Right atrium auricular region (tissue), 2 donors: ENCODE measurements at regions not wholly inside any gene's neighbourhood (a gene's known extent, or its start where the extent isn't known, plus 50 kb on each side); places are given as distances from the start of the nearest gene placed in this dataset.

Source experiments
- DNase-seq: peaks from one replicate; pipeline ENCODE4 v3.0.0-alpha.2; 2019; ENCODE audit warnings: low spot score
- H3K27ac ChIP-seq, 2 donors: fragments of 200-600 bp; sonication (generic); 1 replicate in 1 of 2; 2 replicates in 1 of 2; pipeline ENCODE4 v1.5.1; 2016 to 2019
- H3K27me3 ChIP-seq, 2 donors: fragments of 200-600 bp; sonication (generic); one replicate each; pipeline versions ENCODE4 v1.5.1 to v1.6.0; 2017 to 2019
- H3K36me3 ChIP-seq: fragments of 200-600 bp; sonication (generic); one replicate; pipeline ENCODE4 v1.5.1; 2016
- H3K4me1 ChIP-seq, 2 donors: fragments of 200-600 bp; sonication (generic); one replicate each; pipeline versions ENCODE4 v1.5.1 to v1.6.0; 2017 to 2019
- H3K4me3 ChIP-seq, 2 donors: fragments of 200-600 bp; sonication (generic); 1 replicate in 1 of 2; 2 replicates in 1 of 2; pipeline ENCODE4 v1.5.1; 2017 to 2019; ENCODE audit warnings: mild to moderate bottlenecking in 1 of 2, moderate library complexity in 1 of 2
- H3K9me3 ChIP-seq, 2 donors: fragments of 200-600 bp; sonication (generic); one replicate each; pipeline ENCODE4 v1.5.1; 2019
- CTCF ChIP-seq, 2 donors: fragments of 200-600 bp; sonication (generic); IDR thresholded peaks; one replicate each; pipeline ENCODE4 v1.5.1; 2019; ENCODE audit warnings: antibody characterized with exemption in 2 of 2

- Histone ChIP-seq H3K9me3 (no peaks in the 10 kb centered on the region), H3K27me3 (no peaks in the 10 kb centered on the region), H3K27ac (no peak overlapping the region), H3K4me1 (no peaks in the 10 kb centered on the region), H3K4me3 (no peak overlapping the region), H3K36me3 (no peaks in the 10 kb centered on the region)
- no peak for TF ChIP-seq CTCF (IDR thresholded peaks at IDR 0.05)
- DNase-seq, result no peak
Measured at GRCh38 chrX:25527596-25527995, 511.8 kb upstream of the ARX start.

DNA sequence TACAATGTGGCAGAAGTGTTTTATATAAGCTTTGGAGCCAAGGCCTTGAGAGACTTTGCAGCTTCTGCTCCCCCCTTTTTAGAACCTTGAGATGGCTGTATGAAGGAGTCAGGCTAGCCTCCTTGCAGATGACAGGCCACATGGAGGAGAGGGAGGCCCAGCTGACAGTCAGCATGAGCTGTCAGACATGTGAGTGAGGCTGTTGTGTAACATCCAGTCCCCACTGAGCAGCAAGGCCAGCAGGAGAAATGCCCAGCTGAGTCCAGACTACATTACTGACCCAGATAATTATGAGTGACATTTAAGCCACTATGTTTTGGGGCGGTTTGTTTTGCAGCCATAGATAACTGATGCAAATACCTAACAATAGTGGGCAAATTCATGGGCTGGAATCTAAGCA lies 515.3 kb upstream of the ARX start:
- no peak for DNase-seq
- no peak for TF ChIP-seq CTCF (IDR thresholded peaks at IDR 0.05)
- Histone ChIP-seq H3K4me3 (no peak overlapping the region), H3K27me3 (no peaks in the 10 kb centered on the region), H3K36me3 (no peaks in the 10 kb centered on the region), H3K9me3 (no peaks in the 10 kb centered on the region), H3K27ac (no peak overlapping the region), H3K4me1 (no peaks in the 10 kb centered on the region)

- Histone ChIP-seq H3K4me1 (no peaks in the 10 kb centered on the region), H3K9me3 (no peaks in the 10 kb centered on the region), H3K27me3 (no peaks in the 10 kb centered on the region), H3K36me3 (no peaks in the 10 kb centered on the region), H3K4me3 (no peak overlapping the region), H3K27ac (no peak overlapping the region)
- TF ChIP-seq CTCF (IDR thresholded peaks at IDR 0.05), result no peak
- DNase-seq, result no peak
Measured at GRCh38 chrX:25534091-25534490, 518.3 kb upstream of the ARX start.

DNA sequence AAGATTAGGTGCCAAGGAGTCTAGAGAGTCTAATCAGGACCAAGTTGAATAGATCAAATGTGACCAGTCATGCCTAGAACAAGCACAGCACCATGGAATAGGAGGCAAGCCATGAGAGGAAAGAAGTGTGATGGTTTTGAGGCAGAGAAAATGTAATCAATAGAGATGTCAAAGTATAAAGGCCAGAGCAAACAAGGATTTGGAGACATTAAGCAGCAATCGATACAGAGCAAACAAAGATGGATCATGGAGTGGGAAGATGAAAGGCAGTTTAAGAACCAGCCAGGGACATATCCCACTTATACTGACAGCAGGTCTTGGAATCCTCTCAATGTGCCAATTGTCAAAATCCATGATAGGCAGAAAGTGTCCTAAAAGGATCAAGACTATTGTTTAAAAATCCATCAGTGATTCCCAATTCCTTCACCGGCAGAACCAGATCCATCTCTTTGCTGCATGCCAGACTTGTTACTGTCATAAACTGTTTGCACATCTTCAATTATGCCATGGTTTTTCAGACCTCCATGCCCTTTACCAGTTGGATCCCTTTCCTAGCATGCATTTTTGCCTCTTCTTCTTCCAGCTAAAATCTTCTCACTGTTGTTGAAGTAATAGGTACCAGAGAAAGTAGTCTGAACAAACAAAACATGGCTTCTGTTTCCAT lies 520.7 kb upstream of the ARX start:
- no peaks in the 10 kb centered on the region for H3K27me3 ChIP-seq
- H3K27ac ChIP-seq, result no peak overlapping the region
- no peaks in the 10 kb centered on the region for H3K4me1 ChIP-seq
- H3K4me3 ChIP-seq, result no peak overlapping the region
- no peaks in the 10 kb centered on the region for H3K9me3 ChIP-seq
- H3K36me3 ChIP-seq, result no peaks in the 10 kb centered on the region
- DNase-seq, result no peak
- TF ChIP-seq CTCF (IDR thresholded peaks at IDR 0.05), result no peak

GRCh38 chrX:25537699-25538098 lies 521.9 kb upstream of the ARX start:
- Histone ChIP-seq H3K36me3 (no peaks in the 10 kb centered on the region), H3K9me3 (no peaks in the 10 kb centered on the region), H3K27me3 (no peaks in the 10 kb centered on the region), H3K27ac (no peak overlapping the region), H3K4me3 (no peak overlapping the region), H3K4me1 (no peaks in the 10 kb centered on the region)
- TF ChIP-seq CTCF (IDR thresholded peaks at IDR 0.05), result no peak
- DNase-seq, result no peak

DNA sequence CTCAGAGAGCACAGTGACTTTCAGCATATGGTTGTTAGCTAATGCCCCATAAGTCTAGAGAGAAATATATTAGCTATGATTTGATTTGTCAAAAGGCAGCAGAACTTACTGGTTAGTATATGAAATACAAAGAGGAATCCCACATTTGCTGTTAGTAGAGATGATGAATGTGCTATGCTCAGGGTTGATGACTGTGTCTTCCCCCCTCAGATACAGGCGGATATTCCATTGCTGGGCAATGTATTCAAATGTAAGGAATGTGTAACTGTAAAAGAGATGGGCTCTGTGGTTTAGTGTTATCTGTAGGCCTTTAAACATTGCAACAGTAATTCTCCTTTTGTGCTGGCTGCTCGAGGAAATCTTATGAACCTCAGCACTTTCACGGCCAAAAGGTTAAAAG lies 528.9 kb upstream of the ARX start:
- no peak for DNase-seq
- no peaks in the 10 kb centered on the region for H3K36me3 ChIP-seq
- no peaks in the 10 kb centered on the region for H3K27me3 ChIP-seq
- H3K27ac ChIP-seq, result no peak overlapping the region
- TF ChIP-seq CTCF (IDR thresholded peaks at IDR 0.05), result no peak
- H3K9me3 ChIP-seq, result no peaks in the 10 kb centered on the region
- H3K4me3 ChIP-seq, result no peak overlapping the region
- no peaks in the 10 kb centered on the region for H3K4me1 ChIP-seq
